CD8-positive, alpha-beta memory T cell (primary cell): ENCODE measurements at regions not wholly inside any gene's neighbourhood (a gene's known extent, or its start where the extent isn't known, plus 50 kb on each side); places are given as distances from the start of the nearest gene placed in this dataset.

Experiments used
- CTCF ChIA-PET: fragments of 350-600 bp; sonication (Branson Sonifier 250); formaldehyde crosslinking; loops from one replicate; lab custom pipeline; 2021; ENCODE audit warnings: antibody characterized with exemption; lab: Charles Lee
- POLR2A ChIA-PET: fragments of 350-600 bp; sonication (Branson Sonifier 250); formaldehyde crosslinking; loops from one replicate; lab custom pipeline; 2021; ENCODE audit warnings: antibody characterized with exemption; lab: Charles Lee
- DNase-seq, 5 donors: peaks; one replicate each; pipeline versions ENCODE4 v3.0.0 to v3.0.0-alpha.2; 2020 to 2022; ENCODE audit warnings: mixed read lengths in 1 of 5
- H3K27ac ChIP-seq: one replicate; pipeline ENCODE4 v1.7.0; 2013; ENCODE audit warnings: low read depth, mild to moderate bottlenecking, low read length, moderate library complexity
- H3K27me3 ChIP-seq: 2 replicates; pipeline ENCODE4 v1.7.0; 2013; ENCODE audit warnings: low read length, mild to moderate bottlenecking; ENCODE audit not compliant: insufficient read depth, poor library complexity, severe bottlenecking
- H3K36me3 ChIP-seq: 2 replicates; pipeline ENCODE4 v1.7.0; 2013; ENCODE audit warnings: mild to moderate bottlenecking, low read length, moderate library complexity; ENCODE audit not compliant: insufficient read depth
- H3K4me1 ChIP-seq: 2 replicates; pipeline ENCODE4 v1.7.0; 2013; ENCODE audit warnings: mild to moderate bottlenecking, low read length, moderate library complexity; ENCODE audit not compliant: insufficient read depth
- H3K4me3 ChIP-seq: 2 replicates; pipeline ENCODE4 v1.7.0; 2013; ENCODE audit warnings: mild to moderate bottlenecking, low read length
- H3K9me3 ChIP-seq: 2 replicates; pipeline ENCODE4 v1.7.0; 2013; ENCODE audit warnings: mild to moderate bottlenecking, low read length
- H3K27ac Mint-ChIP-seq, 8 donors: one replicate each; pipeline ENCODE4 v1.8.0; 2020 to 2021; ENCODE audit warnings: mixed read lengths in 8 of 8, mild to moderate bottlenecking in 6 of 8, inconsistent platforms in 3 of 8, moderate library complexity in 3 of 8
- H3K27me3 Mint-ChIP-seq, 2 donors: one replicate each; pipeline ENCODE4 v1.8.0; 2020 to 2021; ENCODE audit warnings: mixed read lengths in 2 of 2, mild to moderate bottlenecking in 1 of 2, moderate library complexity in 1 of 2
- H3K36me3 Mint-ChIP-seq, 3 donors: one replicate each; pipeline ENCODE4 v1.8.0; 2020 to 2021; ENCODE audit warnings: mixed read lengths in 3 of 3, inconsistent platforms in 1 of 3, mild to moderate bottlenecking in 1 of 3
- H3K4me1 Mint-ChIP-seq, 3 donors: one replicate each; pipeline ENCODE4 v1.8.0; 2020 to 2021; ENCODE audit warnings: mixed read lengths in 3 of 3, inconsistent platforms in 1 of 3, mild to moderate bottlenecking in 1 of 3
- H3K4me3 Mint-ChIP-seq, 7 donors: one replicate each; pipeline ENCODE4 v1.8.0; 2020 to 2021; ENCODE audit warnings: mixed read lengths in 7 of 7, mild to moderate bottlenecking in 6 of 7, moderate library complexity in 4 of 7, inconsistent platforms in 2 of 7
- H3K9me3 Mint-ChIP-seq, 5 donors: one replicate each; pipeline ENCODE4 v1.8.0; 2020 to 2022; ENCODE audit warnings: mixed read lengths in 5 of 5, mild to moderate bottlenecking in 3 of 5, moderate library complexity in 2 of 5, inconsistent platforms in 1 of 5

DNA sequence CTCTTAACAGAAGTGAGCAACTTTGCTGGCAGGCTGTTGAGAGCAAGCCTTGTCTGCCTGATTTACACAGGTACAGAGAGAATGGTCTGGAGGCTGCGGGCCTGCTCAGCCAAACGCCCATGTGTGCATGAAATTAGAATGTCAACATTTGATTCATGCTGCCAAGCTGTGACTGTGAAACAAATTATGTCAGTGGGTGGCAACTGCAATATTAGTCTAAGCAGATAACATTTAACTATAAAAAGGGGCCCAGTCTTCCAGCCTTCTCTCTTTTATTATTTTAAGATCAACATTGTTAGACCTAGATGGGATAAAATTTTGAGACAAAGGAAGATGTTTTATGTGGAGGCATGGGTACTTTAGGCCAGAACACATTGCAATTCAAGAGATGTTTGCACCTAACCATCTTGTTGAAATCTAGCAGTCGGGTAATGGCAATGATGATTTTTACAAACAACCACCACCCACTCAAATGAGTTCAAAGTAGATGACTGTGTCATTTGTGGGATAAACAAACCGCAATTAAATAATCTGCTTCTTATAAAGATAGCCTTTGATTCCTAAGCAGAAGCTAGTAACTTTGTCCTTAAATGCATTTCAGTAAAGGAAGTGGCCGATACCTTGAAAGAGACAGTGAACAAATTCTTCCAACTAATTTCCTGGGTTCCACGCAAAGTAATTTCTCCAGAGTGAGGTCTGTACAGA, 70.2 kb downstream of the FOXB1 start:
- no peak overlapping the region for H3K27ac ChIP-seq
- no peaks in the 10 kb centered on the region for H3K9me3 Mint-ChIP-seq
- no peaks in the 10 kb centered on the region for H3K36me3 ChIP-seq
- peaks cover 0 to 3% (median 0%) of the 10 kb centered on the region in 3 donors for H3K36me3 Mint-ChIP-seq
- H3K27me3 ChIP-seq = no peaks in the 10 kb centered on the region
- ChIA-PET POLR2A (no interaction called here), CTCF (no interaction called here)
- no peak overlapping the region for H3K4me3 Mint-ChIP-seq
- no peak overlapping the region for H3K4me3 ChIP-seq
- peaks cover 0 to 14% (median 5%) of the 10 kb centered on the region in 3 donors for H3K4me1 Mint-ChIP-seq
- no peaks in the 10 kb centered on the region for H3K9me3 ChIP-seq
- DNase-seq = peak in 1 of 5 donors; percentile 6
- no peaks in the 10 kb centered on the region for H3K4me1 ChIP-seq
- H3K27me3 Mint-ChIP-seq = peaks cover 0 to 13% of the 10 kb centered on the region in 2 donors
- H3K27ac Mint-ChIP-seq = peak overlapping the region in 1 of 8 donors; percentile 77

- peaks cover 0 to 3% (median 0%) of the 10 kb centered on the region in 3 donors for H3K36me3 Mint-ChIP-seq
- Histone ChIP-seq H3K27me3 (no peaks in the 10 kb centered on the region), H3K9me3 (no peaks in the 10 kb centered on the region), H3K4me3 (no peak overlapping the region), H3K27ac (no peak overlapping the region), H3K4me1 (no peaks in the 10 kb centered on the region), H3K36me3 (no peaks in the 10 kb centered on the region)
- ChIA-PET CTCF (no interaction called here), POLR2A (no interaction called here)
- H3K27ac Mint-ChIP-seq = no peak overlapping the region
- H3K9me3 Mint-ChIP-seq = no peaks in the 10 kb centered on the region
- no peak overlapping the region for H3K4me3 Mint-ChIP-seq
- peaks cover 0 to 14% of the 10 kb centered on the region in 2 donors for H3K27me3 Mint-ChIP-seq
- H3K4me1 Mint-ChIP-seq = peaks cover 0 to 14% (median 5%) of the 10 kb centered on the region in 3 donors
- DNase-seq = no peak
Observed at GRCh38 chr15:60076045-60076444, 71.9 kb downstream of the FOXB1 start.

DNA sequence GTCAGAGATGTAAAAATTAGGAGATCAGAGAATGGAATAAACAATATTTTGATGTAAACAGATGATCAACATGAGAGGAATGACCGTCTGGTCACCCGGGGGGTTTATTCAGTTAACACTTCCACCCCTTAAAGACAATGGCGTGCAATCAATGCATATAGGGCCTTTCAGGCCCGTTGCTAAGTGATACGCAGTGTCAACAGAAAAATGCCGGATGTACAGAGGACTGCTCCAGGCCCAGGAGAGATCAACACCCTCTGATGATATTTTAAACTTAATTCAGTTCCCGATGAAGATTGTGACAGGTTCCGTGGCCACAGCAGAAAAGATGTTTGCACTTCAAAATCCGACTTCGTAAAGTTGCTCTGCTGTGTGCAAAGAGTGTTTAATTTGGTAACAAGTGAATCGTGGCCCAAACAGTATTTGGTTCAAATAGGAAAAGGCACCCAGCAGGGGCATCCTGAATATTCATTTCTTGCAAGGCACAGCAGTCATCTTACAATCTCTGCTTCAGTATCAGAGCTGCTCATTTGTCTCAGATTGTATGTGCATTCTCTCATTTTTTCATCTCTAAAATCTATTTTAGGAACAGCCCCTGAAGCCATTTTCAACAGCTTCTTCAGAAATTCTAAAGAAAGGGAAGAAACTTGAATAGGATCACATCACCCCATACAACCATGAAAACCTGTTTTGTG, 72.6 kb downstream of the FOXB1 start:
- no peak overlapping the region for H3K4me3 Mint-ChIP-seq
- no peak for DNase-seq
- POLR2A ChIA-PET = no interaction called here

DNA sequence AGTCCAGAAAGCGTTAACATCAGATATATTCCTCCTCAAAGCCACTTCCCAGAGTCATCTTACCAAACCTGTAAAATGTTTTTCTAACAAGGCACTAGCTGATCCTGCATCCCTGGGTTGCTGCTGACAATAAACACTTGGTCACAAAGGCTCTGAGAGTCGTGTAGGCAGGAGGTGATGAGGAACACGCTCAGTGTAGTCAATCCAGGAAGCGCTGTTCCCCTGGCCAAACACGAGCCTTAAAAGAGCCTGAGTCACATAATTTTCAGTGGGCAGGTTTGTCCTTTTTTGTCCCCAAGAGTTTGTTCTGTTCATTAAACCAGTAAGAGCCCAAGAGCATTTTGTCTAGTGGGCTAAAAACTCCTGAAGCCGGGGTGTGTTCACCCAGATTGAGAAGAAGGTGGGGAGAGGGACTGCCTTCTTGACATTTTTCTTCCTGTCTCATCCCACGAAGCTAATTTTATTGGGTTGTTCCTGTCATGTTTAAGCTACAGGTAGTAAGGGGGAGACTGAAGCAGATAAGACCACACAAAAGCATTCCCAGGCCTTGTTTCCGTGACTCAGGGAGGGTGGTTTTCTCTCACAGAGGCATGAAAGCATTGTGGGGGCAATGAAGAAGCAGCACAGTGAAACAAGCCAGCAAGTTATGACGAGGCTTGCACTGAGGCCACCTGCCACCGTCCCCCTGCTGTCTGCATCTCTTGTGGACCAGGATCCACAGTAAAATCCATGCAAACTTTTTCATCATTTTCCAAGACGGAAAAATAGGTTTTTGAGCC, 73.7 kb downstream of the FOXB1 start:
- Histone ChIP-seq H3K4me3 (no peak overlapping the region), H3K4me1 (no peaks in the 10 kb centered on the region), H3K27me3 (no peaks in the 10 kb centered on the region), H3K9me3 (no peaks in the 10 kb centered on the region), H3K27ac (no peak overlapping the region), H3K36me3 (no peaks in the 10 kb centered on the region)
- CTCF ChIA-PET = no interaction called here
- peaks cover 0 to 14% (median 5%) of the 10 kb centered on the region in 3 donors for H3K4me1 Mint-ChIP-seq
- peaks cover 0 to 3% (median 0%) of the 10 kb centered on the region in 3 donors for H3K36me3 Mint-ChIP-seq
- no peak for DNase-seq
- H3K27me3 Mint-ChIP-seq = peaks cover 6 to 13% of the 10 kb centered on the region in 2 donors
- H3K9me3 Mint-ChIP-seq = no peaks in the 10 kb centered on the region
- POLR2A ChIA-PET = no interaction called here
- H3K4me3 Mint-ChIP-seq = no peak overlapping the region
- no peak overlapping the region for H3K27ac Mint-ChIP-seq

More for the DNA sequence above, 72.6 kb downstream of the FOXB1 start:
- Histone ChIP-seq H3K4me3 (no peak overlapping the region), H3K27me3 (no peaks in the 10 kb centered on the region), H3K9me3 (no peaks in the 10 kb centered on the region), H3K27ac (no peak overlapping the region), H3K36me3 (no peaks in the 10 kb centered on the region), H3K4me1 (no peaks in the 10 kb centered on the region)
- Mint-ChIP-seq H3K36me3 (peaks cover 0 to 3% (median 0%) of the 10 kb centered on the region in 3 donors), H3K27me3 (peaks cover 0 to 13% of the 10 kb centered on the region in 2 donors), H3K9me3 (no peaks in the 10 kb centered on the region), H3K4me1 (peaks cover 0 to 14% (median 5%) of the 10 kb centered on the region in 3 donors), H3K27ac (no peak overlapping the region)
- CTCF ChIA-PET = no interaction called here

DNA sequence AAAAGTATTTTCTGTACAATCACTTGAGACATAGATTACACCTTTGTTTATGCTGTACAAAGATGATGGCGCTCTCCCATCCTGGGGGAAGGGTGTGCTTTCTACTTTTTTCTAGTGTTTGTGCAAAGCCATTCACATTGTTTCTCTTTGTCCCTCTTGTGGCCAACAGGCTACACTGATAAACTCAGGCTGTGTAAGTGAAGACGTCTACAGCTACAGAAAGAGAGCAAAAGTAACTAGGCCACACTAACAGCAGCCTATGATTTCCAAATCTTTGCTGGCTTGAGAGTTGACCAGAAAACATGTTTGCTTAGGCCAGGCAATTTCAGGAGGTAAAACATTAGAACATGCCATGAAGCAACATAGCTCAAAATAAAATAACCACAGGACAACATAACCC, 75.1 kb downstream of the FOXB1 start:
- Mint-ChIP-seq H3K4me3 (no peak overlapping the region), H3K9me3 (no peaks in the 10 kb centered on the region), H3K27ac (no peak overlapping the region), H3K27me3 (peaks cover 6 to 13% of the 10 kb centered on the region in 2 donors), H3K36me3 (peaks cover 0 to 3% (median 0%) of the 10 kb centered on the region in 3 donors), H3K4me1 (peaks cover 0 to 8% (median 0%) of the 10 kb centered on the region in 3 donors)
- ChIA-PET CTCF (no interaction called here), POLR2A (no interaction called here)
- H3K27me3 ChIP-seq = no peaks in the 10 kb centered on the region
- DNase-seq = no peak
- no peaks in the 10 kb centered on the region for H3K4me1 ChIP-seq
- H3K36me3 ChIP-seq = no peaks in the 10 kb centered on the region
- no peak overlapping the region for H3K27ac ChIP-seq
- no peak overlapping the region for H3K4me3 ChIP-seq
- no peaks in the 10 kb centered on the region for H3K9me3 ChIP-seq

- no peaks in the 10 kb centered on the region for H3K4me1 Mint-ChIP-seq
- peaks cover 6 to 16% of the 10 kb centered on the region in 2 donors for H3K27me3 Mint-ChIP-seq
- Histone ChIP-seq H3K27me3 (no peaks in the 10 kb centered on the region), H3K27ac (no peak overlapping the region), H3K36me3 (no peaks in the 10 kb centered on the region), H3K9me3 (no peaks in the 10 kb centered on the region), H3K4me3 (no peak overlapping the region), H3K4me1 (no peaks in the 10 kb centered on the region)
- H3K4me3 Mint-ChIP-seq = no peak overlapping the region
- ChIA-PET CTCF (no interaction called here), POLR2A (no interaction called here)
- DNase-seq = no peak
- H3K36me3 Mint-ChIP-seq = peaks cover 0 to 3% (median 0%) of the 10 kb centered on the region in 3 donors
- no peaks in the 10 kb centered on the region for H3K9me3 Mint-ChIP-seq
- H3K27ac Mint-ChIP-seq = no peak overlapping the region
Observed at GRCh38 chr15:60081976-60082375, 77.9 kb downstream of the FOXB1 start.

DNA sequence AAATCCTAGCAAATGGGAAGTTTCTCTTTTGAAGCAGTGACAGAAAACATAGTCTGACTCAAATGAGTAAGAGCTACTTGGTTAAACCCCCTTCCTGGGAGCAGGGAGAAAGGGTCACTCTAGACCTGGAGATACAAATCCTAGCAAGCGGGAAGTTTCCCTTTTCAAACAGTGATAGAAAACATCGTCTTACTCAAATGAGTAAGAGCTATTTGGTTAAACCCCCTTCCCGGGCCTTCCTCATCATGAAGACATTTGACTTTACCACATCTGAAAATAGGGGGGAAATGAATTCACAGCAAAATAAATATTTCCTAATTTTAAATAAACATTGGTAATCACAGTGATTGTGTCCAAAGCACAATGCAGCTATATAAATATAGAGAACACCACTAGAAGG, 79.2 kb downstream of the FOXB1 start:
- Mint-ChIP-seq H3K9me3 (no peaks in the 10 kb centered on the region), H3K27me3 (peaks cover 6 to 17% of the 10 kb centered on the region in 2 donors), H3K27ac (no peak overlapping the region), H3K4me1 (no peaks in the 10 kb centered on the region), H3K36me3 (peaks cover 0 to 3% (median 0%) of the 10 kb centered on the region in 3 donors), H3K4me3 (no peak overlapping the region)
- POLR2A ChIA-PET = no interaction called here
- DNase-seq = no peak
- Histone ChIP-seq H3K4me1 (no peaks in the 10 kb centered on the region), H3K36me3 (no peaks in the 10 kb centered on the region), H3K27ac (no peak overlapping the region), H3K27me3 (no peaks in the 10 kb centered on the region), H3K4me3 (no peak overlapping the region), H3K9me3 (no peaks in the 10 kb centered on the region)
- CTCF ChIA-PET = no interaction called here
